ENCODE measurements at regions not wholly inside any gene's neighbourhood (a gene's known extent, or its start where the extent isn't known, plus 50 kb on each side); places are given as distances from the start of the nearest gene placed in this dataset.
"Not testable (repeated sequence)": the region's sequence is repeated elsewhere in the genome, so short reads cannot be mapped to it uniquely, and the experiment has no call there.

GRCh38 chr2:234898534-234899053, 53.2 kb upstream of the SH3BP4 start:
- DNase-seq, result no peak

GRCh38 chr2:234888442-234888841, 63.4 kb upstream of the SH3BP4 start:
- not testable (repeated sequence) for DNase-seq

- DNase-seq, result no peak
Measured at GRCh38 chr2:234887195-234887594, 64.6 kb upstream of the SH3BP4 start.

GRCh38 chr2:234885886-234886285, 65.9 kb upstream of the SH3BP4 start:
- no peak for DNase-seq

- DNase-seq, result no peak
Measured at GRCh38 chr2:234885118-234885517, 66.7 kb upstream of the SH3BP4 start.

- no peak for DNase-seq
Measured at GRCh38 chr2:234884591-234884990, 67.2 kb upstream of the SH3BP4 start.

- DNase-seq, result no peak
Measured at GRCh38 chr2:234881413-234882241, 70.2 kb upstream of the SH3BP4 start.

GRCh38 chr2:234880551-234881211, 71.1 kb upstream of the SH3BP4 start:
- DNase-seq, result no peak

- DNase-seq, result no peak
Measured at GRCh38 chr2:234879671-234880455, 72.0 kb upstream of the SH3BP4 start.

GRCh38 chr2:234876621-234877020, 75.2 kb upstream of the SH3BP4 start:
- DNase-seq, result not testable (repeated sequence)

- DNase-seq, result no peak
Measured at GRCh38 chr2:234874347-234875046, 77.3 kb upstream of the SH3BP4 start.

GRCh38 chr2:234873828-234874173, 78.0 kb upstream of the SH3BP4 start:
- DNase-seq, result no peak

GRCh38 chr2:234873103-234873827, 78.6 kb upstream of the SH3BP4 start:
- DNase-seq, result no peak

GRCh38 chr2:234869969-234870368, 81.8 kb upstream of the SH3BP4 start:
- no peak for DNase-seq

GRCh38 chr2:234869164-234869563, 82.7 kb upstream of the SH3BP4 start:
- DNase-seq, result no peak

GRCh38 chr2:234867882-234868285, 83.9 kb upstream of the SH3BP4 start:
- no peak for DNase-seq

GRCh38 chr2:234865586-234865985, 86.2 kb upstream of the SH3BP4 start:
- no peak for DNase-seq

GRCh38 chr2:234865040-234865439, 86.8 kb upstream of the SH3BP4 start:
- no peak for DNase-seq

GRCh38 chr2:234864506-234864905, 87.3 kb upstream of the SH3BP4 start:
- DNase-seq, result no peak

- DNase-seq, result no peak
Measured at GRCh38 chr2:234863043-234863934, 88.5 kb upstream of the SH3BP4 start.
